GM10248 (cell line): ENCODE measurements at regions not wholly inside any gene's neighbourhood (a gene's known extent, or its start where the extent isn't known, plus 50 kb on each side); places are given as distances from the start of the nearest gene placed in this dataset.

Source experiments
- CTCF ChIA-PET: fragments of 300-600 bp; sonication (Branson Sonifier 250); formaldehyde crosslinking; extraction: SDS; loops from one replicate; lab custom pipeline; 2021; ENCODE audit warnings: antibody characterized with exemption; lab: Yijun Ruan, JAX
- POLR2A ChIA-PET: fragments of 350-650 bp; sonication (Branson Sonifier 250); formaldehyde crosslinking; extraction: SDS; loops from one replicate; lab custom pipeline; 2020; ENCODE audit warnings: antibody characterized with exemption; lab: Yijun Ruan, JAX
- DNase-seq: peaks from one replicate; pipeline ENCODE4 v3.0.0; 2012; ENCODE audit errors: extremely low spot score
- CTCF ChIP-seq: IDR thresholded peaks from 2 replicates; pipeline ENCODE4 v1.5.1; 2012; ENCODE audit warnings: mild to moderate bottlenecking, low read depth; ENCODE audit errors: extremely low read depth, missing control alignments, control extremely low read depth

- TF ChIP-seq CTCF = no peak
- ChIA-PET POLR2A (no interaction called here), CTCF (no interaction called here)
- no peak for DNase-seq
Measured at GRCh38 chr5:155081618-155082017, 68.1 kb downstream of the KIF4B start.

- DNase-seq = no peak
- TF ChIP-seq CTCF = no peak
- CTCF ChIA-PET = no interaction called here
- POLR2A ChIA-PET = no interaction called here
Measured at GRCh38 chr5:155082401-155082800, 68.8 kb downstream of the KIF4B start.

- DNase-seq = no peak
- POLR2A ChIA-PET = no interaction called here
- no peak for TF ChIP-seq CTCF
- CTCF ChIA-PET = interaction anchor here (0.9 to 3.1 kb wide), 4 partner anchors 11 to 56 kb away, joined by 3 to 12 read pairs (median 4); no protein-coding TSS in a partner anchor
Measured at GRCh38 chr5:155085282-155085989, 71.9 kb downstream of the KIF4B start.

GRCh38 chr5:155087036-155087435 is 73.5 kb downstream of the KIF4B start:
- DNase-seq = no peak
- ChIA-PET CTCF (interaction anchor here (3.1 kb wide), 1 partner anchor 18 kb away, joined by 12 read pairs; no protein-coding TSS in a partner anchor), POLR2A (no interaction called here)
- TF ChIP-seq CTCF = no peak

- CTCF ChIA-PET = no interaction called here
- POLR2A ChIA-PET = no interaction called here
- no peak for TF ChIP-seq CTCF
- no peak for DNase-seq
Measured at GRCh38 chr5:155088811-155089210, 75.3 kb downstream of the KIF4B start.

GRCh38 chr5:155089643-155090042 is 76.1 kb downstream of the KIF4B start:
- POLR2A ChIA-PET = no interaction called here
- DNase-seq = no peak
- TF ChIP-seq CTCF = no peak
- CTCF ChIA-PET = no interaction called here
